HL-60 (cell line): ENCODE measurements at regions not wholly inside any gene's neighbourhood (a gene's known extent, or its start where the extent isn't known, plus 50 kb on each side); places are given as distances from the start of the nearest gene placed in this dataset.

Experiments used
- CTCF ChIP-seq: IDR thresholded peaks from one replicate; pipeline ENCODE4 v1.5.1; 2011; ENCODE audit warnings: low read length, control low read depth, inconsistent platforms; ENCODE audit not compliant: insufficient read depth
- GABPA ChIP-seq: IDR thresholded peaks from 2 replicates; pipeline ENCODE4 v1.6.1; 2012; ENCODE audit warnings: low read depth
- REST ChIP-seq: IDR thresholded peaks from 2 replicates; pipeline ENCODE4 v1.6.1; 2012; ENCODE audit warnings: low read depth; ENCODE audit not compliant: insufficient replicate concordance

GRCh38 chr6:63466242-63466733, 106.0 kb upstream of the LOC128125822 start:
- TF ChIP-seq CTCF = no peak
- no peak for TF ChIP-seq GABPA
- TF ChIP-seq REST = no peak
